HFFc6 (cell line): ENCODE measurements at regions not wholly inside any gene's neighbourhood (a gene's known extent, or its start where the extent isn't known, plus 50 kb on each side); places are given as distances from the start of the nearest gene placed in this dataset.

ENCODE experiments used
- DNase-seq: peaks from one replicate; pipeline ENCODE4 v3.0.0-alpha.2; 2018
- H3K27ac Mint-ChIP-seq: 2 replicates; pipeline ENCODE4 v1.8.0; 2020; ENCODE audit warnings: mild to moderate bottlenecking, mixed read lengths
- H3K27me3 Mint-ChIP-seq: 2 replicates; pipeline ENCODE4 v1.8.0; 2021; ENCODE audit warnings: mild to moderate bottlenecking, moderate library complexity, mixed read lengths; ENCODE audit not compliant: insufficient read depth
- H3K36me3 Mint-ChIP-seq: 2 replicates; pipeline ENCODE4 v1.8.0; 2021; ENCODE audit warnings: low read depth, mixed read lengths
- H3K4me1 Mint-ChIP-seq: 2 replicates; pipeline ENCODE4 v1.8.0; 2020; ENCODE audit warnings: low read depth, mixed read lengths
- H3K4me3 Mint-ChIP-seq: 2 replicates; pipeline ENCODE4 v1.8.0; 2020; ENCODE audit warnings: mild to moderate bottlenecking, moderate library complexity, mixed read lengths
- H3K9me3 Mint-ChIP-seq: 2 replicates; pipeline ENCODE4 v1.8.0; 2020; ENCODE audit warnings: mild to moderate bottlenecking, mixed read lengths
- CTCF ChIP-seq: fragments of 200-600 bp; sonication (generic); IDR thresholded peaks from 2 replicates; pipeline ENCODE4 v1.5.0; 2021; ENCODE audit warnings: antibody characterized with exemption, mild to moderate bottlenecking

- Mint-ChIP-seq H3K9me3 (no peaks in the 10 kb centered on the region), H3K4me3 (peak overlapping the region; percentile 33; the same call in 1 of the 2 replicates), H3K27me3 (no peaks in the 10 kb centered on the region; the same call in 1 of the 2 replicates), H3K36me3 (no peaks in the 10 kb centered on the region; the same call in 1 of the 2 replicates), H3K27ac (peak overlapping the region; percentile 96), H3K4me1 (peaks cover 90% of the 10 kb centered on the region)
- TF ChIP-seq CTCF, result no peak
- DNase-seq, result peak; percentile 67
Observed at GRCh38 chr2:180520921-180521581, 459.4 kb upstream of the UBE2E3 start.

DNA sequence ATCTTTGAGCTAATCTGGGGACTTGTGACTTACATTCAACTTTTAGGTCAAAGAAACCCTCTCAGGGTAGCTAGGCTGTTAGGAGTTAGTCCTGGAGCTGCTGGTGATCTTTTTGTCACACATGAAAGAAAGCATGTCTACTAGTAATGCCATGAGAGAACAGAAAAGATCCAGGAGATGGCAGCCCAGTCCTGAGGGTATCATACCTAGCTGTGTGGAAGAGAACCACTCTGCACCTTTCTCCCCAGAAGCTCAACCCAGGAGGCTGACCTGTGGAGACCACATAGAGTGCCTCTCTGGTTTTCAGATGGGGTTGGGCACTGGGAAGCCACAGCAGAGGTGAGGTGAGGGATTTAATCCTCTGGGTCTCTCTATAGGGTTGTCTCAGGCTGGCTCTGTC lies 460.2 kb upstream of the UBE2E3 start:
- Mint-ChIP-seq H3K9me3 (no peaks in the 10 kb centered on the region), H3K27ac (peak overlapping the region; percentile 96), H3K4me1 (peaks cover 95% of the 10 kb centered on the region), H3K36me3 (no peaks in the 10 kb centered on the region), H3K4me3 (no peak overlapping the region), H3K27me3 (no peaks in the 10 kb centered on the region; the same call in 1 of the 2 replicates)
- peak; percentile 60 for TF ChIP-seq CTCF
- DNase-seq, result peak; percentile 27

GRCh38 chr2:180519276-180519675 lies 461.1 kb upstream of the UBE2E3 start:
- Mint-ChIP-seq H3K27ac (0 out of 2 replicates have a peak overlapping the region, but pooled peaks have one; percentile 96), H3K4me1 (peaks cover 87% of the 10 kb centered on the region), H3K27me3 (no peaks in the 10 kb centered on the region), H3K4me3 (no peak overlapping the region), H3K9me3 (no peaks in the 10 kb centered on the region), H3K36me3 (no peaks in the 10 kb centered on the region)
- DNase-seq, result peak; percentile 45
- TF ChIP-seq CTCF, result no peak

GRCh38 chr2:180516232-180516631 lies 464.2 kb upstream of the UBE2E3 start:
- no peaks in the 10 kb centered on the region for H3K9me3 Mint-ChIP-seq
- H3K4me1 Mint-ChIP-seq, result peaks cover 57% of the 10 kb centered on the region
- DNase-seq, result no peak

DNA sequence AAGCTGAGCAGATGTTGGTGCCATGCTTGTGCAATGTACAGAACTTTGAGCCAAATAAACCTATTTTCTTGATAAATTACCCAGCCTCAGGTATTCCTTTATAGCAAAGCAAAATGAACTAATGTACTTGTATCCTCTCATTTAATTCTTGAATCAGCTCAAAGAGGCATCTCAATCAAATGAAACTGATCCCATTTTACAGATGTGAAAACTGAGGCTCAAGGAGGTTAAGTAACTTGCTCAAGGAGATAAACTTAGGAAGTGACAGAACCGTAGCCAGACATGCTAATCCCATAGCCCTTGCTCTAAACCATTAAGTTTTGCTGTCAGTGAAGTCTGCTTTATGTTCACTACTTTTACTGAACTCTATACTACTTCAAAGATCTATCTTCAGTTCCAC lies 467.0 kb upstream of the UBE2E3 start:
- no peaks in the 10 kb centered on the region for H3K9me3 Mint-ChIP-seq
- no peak overlapping the region for H3K27ac Mint-ChIP-seq
- no peak overlapping the region for H3K4me3 Mint-ChIP-seq
- no peak for DNase-seq
- no peak for TF ChIP-seq CTCF
- H3K36me3 Mint-ChIP-seq, result no peaks in the 10 kb centered on the region
- H3K27me3 Mint-ChIP-seq, result no peaks in the 10 kb centered on the region
- H3K4me1 Mint-ChIP-seq, result peaks cover 28% of the 10 kb centered on the region

More at GRCh38 chr2:180516232-180516631, 464.2 kb upstream of the UBE2E3 start:
- no peak for TF ChIP-seq CTCF
- Mint-ChIP-seq H3K27me3 (no peaks in the 10 kb centered on the region), H3K27ac (no peak overlapping the region), H3K36me3 (no peaks in the 10 kb centered on the region), H3K4me3 (peak overlapping the region; percentile 69)
